OCI-LY1 (cell line): ENCODE measurements at regions not wholly inside any gene's neighbourhood (a gene's known extent, or its start where the extent isn't known, plus 50 kb on each side); places are given as distances from the start of the nearest gene placed in this dataset.

Experiments used
- CTCF ChIP-seq: fragments of 200-600 bp; sonication (generic), shearing (Covaris generic); IDR thresholded peaks from 2 replicates; pipeline ENCODE4 v1.5.1; 2017; ENCODE audit warnings: mild to moderate bottlenecking, antibody characterized with exemption, low read length, moderate library complexity, mixed read lengths
- EZH2 ChIP-seq: fragments of 200-600 bp; sonication (generic), shearing (Covaris generic); IDR thresholded peaks from 2 replicates; pipeline ENCODE4 v1.8.0; 2017; ENCODE audit warnings: borderline replicate concordance, mixed run types, mild to moderate bottlenecking, antibody characterized with exemption, low read length, moderate library complexity, mixed read lengths

GRCh38 chr21:35191754-35192153 lies 142.7 kb upstream of the RUNX1 start:
- no peak for TF ChIP-seq EZH2
- TF ChIP-seq CTCF, result no peak
